NCI-H226 (cell line): ENCODE measurements at regions not wholly inside any gene's neighbourhood (a gene's known extent, or its start where the extent isn't known, plus 50 kb on each side); places are given as distances from the start of the nearest gene placed in this dataset.
"Not testable (repeated sequence)": the region's sequence is repeated elsewhere in the genome, so short reads cannot be mapped to it uniquely, and the experiment has no call there.

ENCODE experiments used
- DNase-seq: peaks from one replicate; pipeline ENCODE4 v3.0.0-alpha.2; 2015

- no peak for DNase-seq
These were observed 297.5 kb downstream of the RPAP3 start for GRCh38 chr12:47408171-47408871.

GRCh38 chr12:47407463-47408129, 298.2 kb downstream of the RPAP3 start:
- no peak for DNase-seq

GRCh38 chr12:47403681-47404080, 302.1 kb downstream of the RPAP3 start:
- no peak for DNase-seq

GRCh38 chr12:47401196-47401595, 304.6 kb downstream of the RPAP3 start:
- not testable (repeated sequence) for DNase-seq

- DNase-seq: peak; percentile 51
These were observed 305.6 kb downstream of the RPAP3 start for GRCh38 chr12:47400266-47400665.

GRCh38 chr12:47397664-47398281, 308.1 kb downstream of the RPAP3 start:
- DNase-seq: peak; percentile 88

GRCh38 chr12:47396902-47397663, 308.7 kb downstream of the RPAP3 start:
- DNase-seq: no peak

GRCh38 chr12:47394070-47394469, 311.8 kb downstream of the RPAP3 start:
- peak; percentile 28 for DNase-seq

GRCh38 chr12:47393403-47393790, 312.4 kb downstream of the RPAP3 start:
- no peak for DNase-seq

- DNase-seq: no peak
These were observed 311.8 kb upstream of the AMIGO2 start for GRCh38 chr12:47391566-47391965.

- no peak for DNase-seq
These were observed 309.0 kb upstream of the AMIGO2 start for GRCh38 chr12:47388712-47389111.

GRCh38 chr12:47387994-47388393, 308.2 kb upstream of the AMIGO2 start:
- no peak for DNase-seq

GRCh38 chr12:47385653-47386052, 305.9 kb upstream of the AMIGO2 start:
- DNase-seq: peak; percentile 71

GRCh38 chr12:47383942-47384341, 304.2 kb upstream of the AMIGO2 start:
- peak; percentile 65 for DNase-seq

- DNase-seq: no peak
These were observed 302.5 kb upstream of the AMIGO2 start for GRCh38 chr12:47382305-47382704.

GRCh38 chr12:47378907-47379306, 299.1 kb upstream of the AMIGO2 start:
- no peak for DNase-seq

- DNase-seq: no peak
These were observed 298.4 kb upstream of the AMIGO2 start for GRCh38 chr12:47378222-47378582.

GRCh38 chr12:47377414-47378221, 297.9 kb upstream of the AMIGO2 start:
- peak; percentile 99 for DNase-seq

GRCh38 chr12:47376927-47377326, 297.2 kb upstream of the AMIGO2 start:
- DNase-seq: no peak

- no peak for DNase-seq
These were observed 293.9 kb upstream of the AMIGO2 start for GRCh38 chr12:47373554-47374150.

GRCh38 chr12:47370421-47370820, 290.7 kb upstream of the AMIGO2 start:
- DNase-seq: no peak

GRCh38 chr12:47369085-47369484, 289.3 kb upstream of the AMIGO2 start:
- DNase-seq: no peak
